GM12878 (cell line): ENCODE measurements at regions not wholly inside any gene's neighbourhood (a gene's known extent, or its start where the extent isn't known, plus 50 kb on each side); places are given as distances from the start of the nearest gene placed in this dataset.

Source experiments
- ATAC-seq: fragments of 200-7000 bp; cut with Tn5 transposase; 3 replicates; pipeline ENCODE4 v1.9.1; 2020; ENCODE audit warnings: mild to moderate bottlenecking, moderate library complexity
- BruUV-seq: library from RNA; stranded (reverse); fragments of 400-500 nt; replicated peaks from 2 replicates; lab custom pipeline; 2021; lab: Mats Ljungman, UMichigan
- CTCF ChIA-PET: fragments of 300-600 bp; sonication (Branson Sonifier 250); formaldehyde crosslinking; extraction: SDS; loops from one replicate; lab custom pipeline; 2021; ENCODE audit warnings: inconsistent platforms; lab: Yijun Ruan, JAX
- POLR2A ChIA-PET: fragments of 350-600 bp; formaldehyde crosslinking; extraction: SDS; loops from one replicate; lab custom pipeline; 2021; ENCODE audit warnings: inconsistent platforms; lab: Charles Lee
- RAD21 ChIA-PET: fragments of 300-600 bp; sonication (Branson Sonifier 250); formaldehyde crosslinking; loops from one replicate; lab custom pipeline; 2023; ENCODE audit warnings: antibody characterized with exemption; ENCODE audit not compliant: unreplicated experiment; lab: Charles Lee
- SMC1A ChIA-PET: fragments of 300-600 bp; sonication (Branson Sonifier 250); formaldehyde crosslinking; loops from one replicate; lab custom pipeline; 2023; ENCODE audit not compliant: unreplicated experiment, uncharacterized antibody; lab: Charles Lee
- DNase-seq: peaks from one replicate; pipeline ENCODE4 v3.0.0-alpha.2; 2011; ENCODE audit warnings: low read depth, low spot score
- FAIRE-seq: peaks from 3 replicates; lab custom pipeline; 2011; peaks lifted over from hg19 to GRCh38; lab: Jason Lieb, UNC
- H2AFZ ChIP-seq: 2 replicates; pipeline ENCODE4 v1.6.0; 2011; ENCODE audit warnings: low read depth, low read length, control low read depth; ENCODE audit not compliant: control insufficient read depth
- H3K27ac ChIP-seq: 2 replicates; pipeline ENCODE4 v1.5.1; 2011; ENCODE audit warnings: control low read depth; ENCODE audit not compliant: control insufficient read depth, insufficient read depth
- H3K27me3 ChIP-seq, 2 experiments: replicated peaks in 1 of 2; 2 replicates each; pipeline versions ENCODE4 v1.6.0 to v1.6.1; 2011; ENCODE audit warnings: low read length in 1 of 2; ENCODE audit not compliant: control insufficient read depth in 2 of 2, insufficient read depth in 2 of 2
- H3K36me3 ChIP-seq, 2 experiments: 2 replicates each; pipeline ENCODE4 v1.5.1; 2011; ENCODE audit warnings: low read length in 1 of 2; ENCODE audit not compliant: control insufficient read depth in 2 of 2, insufficient read depth in 2 of 2
- H3K4me1 ChIP-seq: 2 replicates; pipeline ENCODE4 v1.6.1; 2011; ENCODE audit warnings: mild to moderate bottlenecking, low read length, moderate library complexity, mixed read lengths; ENCODE audit not compliant: control insufficient read depth, insufficient read depth
- H3K4me2 ChIP-seq: 2 replicates; pipeline ENCODE4 v1.6.0; 2011; ENCODE audit warnings: control low read depth; ENCODE audit not compliant: control insufficient read depth, insufficient read depth
- H3K4me3 ChIP-seq: fragments of 200-600 bp; sonication (generic); 2 replicates; pipeline ENCODE4 v1.5.1; 2016
- H3K79me2 ChIP-seq: 2 replicates; pipeline ENCODE4 v1.6.0; 2011; ENCODE audit warnings: low read length; ENCODE audit not compliant: control insufficient read depth, insufficient read depth
- H3K9ac ChIP-seq: 2 replicates; pipeline ENCODE4 v1.8.0; 2011; ENCODE audit warnings: low read length, control low read depth, mixed read lengths; ENCODE audit not compliant: control insufficient read depth, insufficient read depth
- H3K9me3 ChIP-seq: replicated peaks from 3 replicates; pipeline ENCODE4 v1.5.1; 2011; ENCODE audit warnings: mild to moderate bottlenecking, low read length; ENCODE audit not compliant: control insufficient read depth, insufficient read depth
- H4K20me1 ChIP-seq: 2 replicates; pipeline ENCODE4 v1.6.0; 2011; ENCODE audit not compliant: control insufficient read depth, insufficient read depth
- CEBPZ ChIP-seq: fragments of 150-350 bp; IDR thresholded peaks from 2 replicates; pipeline ENCODE4 v1.6.1; 2016; ENCODE audit warnings: low read depth, low read length
- MYB ChIP-seq: fragments of 150-350 bp; IDR thresholded peaks from 2 replicates; pipeline ENCODE4 v1.6.1; 2014; ENCODE audit warnings: mild to moderate bottlenecking, low read depth, low read length, borderline replicate concordance
- MYC ChIP-seq: IDR thresholded peaks from 2 replicates; pipeline ENCODE4 v1.6.1; 2011; ENCODE audit warnings: mild to moderate bottlenecking, low read length, moderate library complexity, inconsistent platforms; ENCODE audit not compliant: insufficient read depth, insufficient replicate concordance, insufficient read length, severe bottlenecking
- POLR2AphosphoS2 ChIP-seq: IDR thresholded peaks from 2 replicates; pipeline ENCODE4 v1.6.1; 2011; ENCODE audit warnings: low read depth, mild to moderate bottlenecking, low read length, improper control_type of control experiment, moderate library complexity
- RB1 ChIP-seq: fragments of 450-650 bp; formaldehyde crosslinking; IDR thresholded peaks from 2 replicates; pipeline ENCODE4 v1.6.1; 2017; ENCODE audit warnings: mild to moderate bottlenecking, borderline replicate concordance
- SIN3A ChIP-seq: IDR thresholded peaks from 2 replicates; pipeline ENCODE4 v1.6.1; 2012; ENCODE audit warnings: low read depth, low read length, improper control_type of control experiment
- SIX5 ChIP-seq: IDR thresholded peaks from 2 replicates; pipeline ENCODE4 v1.6.1; 2011; ENCODE audit warnings: mild to moderate bottlenecking, low read depth, low read length, moderate library complexity; ENCODE audit not compliant: severe bottlenecking
- SREBF2 ChIP-seq: IDR thresholded peaks from 2 replicates; pipeline ENCODE4 v1.6.1; 2012; ENCODE audit warnings: mild to moderate bottlenecking, low read length
- TCF12 ChIP-seq: IDR thresholded peaks from 2 replicates; pipeline ENCODE4 v1.6.1; 2011; ENCODE audit warnings: low read depth, mild to moderate bottlenecking, low read length
- ZNF274 ChIP-seq: IDR thresholded peaks from one replicate; pipeline ENCODE4 v1.8.0; 2011; ENCODE audit not compliant: insufficient read length, insufficient read depth
- ZNF592 ChIP-seq: fragments of 450-650 bp; IDR thresholded peaks from 2 replicates; pipeline ENCODE4 v1.6.1; 2017; ENCODE audit warnings: mild to moderate bottlenecking, moderate library complexity
- ZSCAN29 ChIP-seq: fragments of 450-650 bp; IDR thresholded peaks from 2 replicates; pipeline ENCODE4 v1.6.1; 2017; ENCODE audit warnings: mild to moderate bottlenecking, moderate library complexity
- WGBS: methylation state at CpG from one replicate; pipeline ENCODE4 v1.1.6; 2016; ENCODE audit warnings: low lambda C conversion rate; ENCODE audit not compliant: insufficient replicate concordance, insufficient coverage; ENCODE audit errors: missing lambda C conversion rate; 5-methylcytosine and 5-hydroxymethylcytosine counted together
- in situ Hi-C: fragments of 300-500 bp; cut with MboI; formaldehyde crosslinking; loops from 9 replicates; pipeline ENCODE4 v1.14.3; 2018; ENCODE audit warnings: mixed read lengths
- intact Hi-C: fragments of 100-400 bp; cut with micrococcal nuclease; formaldehyde crosslinking; loops from one replicate; pipeline ENCODE4 v1.14.2; 2022; ENCODE audit not compliant: unreplicated experiment
- TF ChIP-seq, protein P1 (sequence below): IDR thresholded peaks from 2 replicates; pipeline ENCODE4 v1.6.1; 2012; ENCODE audit warnings: improper control_type of control experiment, low read depth, low read length; ENCODE audit not compliant: insufficient replicate concordance

DNA sequence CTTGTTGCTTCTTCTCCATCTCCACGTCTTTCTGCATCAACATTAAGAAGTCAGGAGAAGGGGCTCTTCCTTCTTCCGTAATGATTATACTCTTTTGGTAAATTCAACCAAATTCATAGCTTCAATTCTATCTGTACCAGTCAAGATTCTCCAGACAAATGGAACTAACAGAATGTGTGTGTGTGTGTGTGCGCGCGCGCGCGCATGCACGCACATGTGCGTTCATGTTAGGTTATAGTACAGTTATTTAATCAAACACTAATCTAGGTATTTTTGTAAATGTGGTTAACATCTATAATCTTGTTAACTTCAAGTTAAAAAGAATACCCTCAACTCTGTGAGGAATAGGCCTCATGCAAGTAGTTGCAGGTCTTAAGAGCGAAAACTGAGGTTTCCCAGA is 150.3 kb upstream of the TAS2R1 start:
- RAD21 ChIA-PET = no interaction called here
- FAIRE-seq (no peak), DNase-seq (no peak), ATAC-seq (no peak)
- Histone ChIP-seq H3K4me1 (no peaks in the 10 kb centered on the region), H3K27ac (no peak overlapping the region), H3K9me3 (no peaks in the 10 kb centered on the region), H2AFZ (no peak overlapping the region), H3K79me2 (no peaks in the 10 kb centered on the region), H3K27me3 (no peaks in the 10 kb centered on the region; a peak in 1 of 4 replicates), H3K9ac (no peak overlapping the region), H3K36me3 (no peaks in the 10 kb centered on the region), H3K4me3 (no peak overlapping the region), H4K20me1 (no peaks in the 10 kb centered on the region), H3K4me2 (no peak overlapping the region)
- no TSS peak for BruUV-seq
- POLR2A ChIA-PET = no interaction called here
- intact Hi-C loops = no loop called here
- in situ Hi-C loops = no loop called here
- WGBS = 80% methylated on average over 11 of the region's 11 CpGs
- CTCF ChIA-PET = no interaction called here
- SMC1A ChIA-PET = no interaction called here
- TF ChIP-seq POLR2AphosphoS2 (no peak), SREBF2 (no peak), CEBPZ (no peak), SIX5 (no peak), MYB (no peak), SIN3A (no peak), TCF12 (no peak), ZNF274 (no peak), ZNF592 (no peak), MYC (no peak), ZSCAN29 (no peak), RB1 (no peak)
- TF ChIP-seq, protein P1, sequence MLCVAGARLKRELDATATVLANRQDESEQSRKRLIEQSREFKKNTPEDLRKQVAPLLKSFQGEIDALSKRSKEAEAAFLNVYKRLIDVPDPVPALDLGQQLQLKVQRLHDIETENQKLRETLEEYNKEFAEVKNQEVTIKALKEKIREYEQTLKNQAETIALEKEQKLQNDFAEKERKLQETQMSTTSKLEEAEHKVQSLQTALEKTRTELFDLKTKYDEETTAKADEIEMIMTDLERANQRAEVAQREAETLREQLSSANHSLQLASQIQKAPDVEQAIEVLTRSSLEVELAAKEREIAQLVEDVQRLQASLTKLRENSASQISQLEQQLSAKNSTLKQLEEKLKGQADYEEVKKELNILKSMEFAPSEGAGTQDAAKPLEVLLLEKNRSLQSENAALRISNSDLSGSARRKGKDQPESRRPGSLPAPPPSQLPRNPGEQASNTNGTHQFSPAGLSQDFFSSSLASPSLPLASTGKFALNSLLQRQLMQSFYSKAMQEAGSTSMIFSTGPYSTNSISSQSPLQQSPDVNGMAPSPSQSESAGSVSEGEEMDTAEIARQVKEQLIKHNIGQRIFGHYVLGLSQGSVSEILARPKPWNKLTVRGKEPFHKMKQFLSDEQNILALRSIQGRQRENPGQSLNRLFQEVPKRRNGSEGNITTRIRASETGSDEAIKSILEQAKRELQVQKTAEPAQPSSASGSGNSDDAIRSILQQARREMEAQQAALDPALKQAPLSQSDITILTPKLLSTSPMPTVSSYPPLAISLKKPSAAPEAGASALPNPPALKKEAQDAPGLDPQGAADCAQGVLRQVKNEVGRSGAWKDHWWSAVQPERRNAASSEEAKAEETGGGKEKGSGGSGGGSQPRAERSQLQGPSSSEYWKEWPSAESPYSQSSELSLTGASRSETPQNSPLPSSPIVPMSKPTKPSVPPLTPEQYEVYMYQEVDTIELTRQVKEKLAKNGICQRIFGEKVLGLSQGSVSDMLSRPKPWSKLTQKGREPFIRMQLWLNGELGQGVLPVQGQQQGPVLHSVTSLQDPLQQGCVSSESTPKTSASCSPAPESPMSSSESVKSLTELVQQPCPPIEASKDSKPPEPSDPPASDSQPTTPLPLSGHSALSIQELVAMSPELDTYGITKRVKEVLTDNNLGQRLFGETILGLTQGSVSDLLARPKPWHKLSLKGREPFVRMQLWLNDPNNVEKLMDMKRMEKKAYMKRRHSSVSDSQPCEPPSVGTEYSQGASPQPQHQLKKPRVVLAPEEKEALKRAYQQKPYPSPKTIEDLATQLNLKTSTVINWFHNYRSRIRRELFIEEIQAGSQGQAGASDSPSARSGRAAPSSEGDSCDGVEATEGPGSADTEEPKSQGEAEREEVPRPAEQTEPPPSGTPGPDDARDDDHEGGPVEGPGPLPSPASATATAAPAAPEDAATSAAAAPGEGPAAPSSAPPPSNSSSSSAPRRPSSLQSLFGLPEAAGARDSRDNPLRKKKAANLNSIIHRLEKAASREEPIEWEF = no peak
